Dendritic cell treated with granulocyte-macrophage colony-stimulating factor and Interleukin-4, amounts not matched to agents 40 ng/mL and 50 ng/mL, for 4 days (primary cell): ENCODE measurements at regions not wholly inside any gene's neighbourhood (a gene's known extent, or its start where the extent isn't known, plus 50 kb on each side); places are given as distances from the start of the nearest gene placed in this dataset.

Source experiments
- H3K27ac Mint-ChIP-seq: one replicate; pipeline ENCODE4 v1.8.0; 2022; ENCODE audit warnings: mild to moderate bottlenecking, mixed read lengths
- H3K27me3 Mint-ChIP-seq: one replicate; pipeline ENCODE4 v1.8.0; 2022; ENCODE audit warnings: mild to moderate bottlenecking, mixed read lengths
- H3K36me3 Mint-ChIP-seq: one replicate; pipeline ENCODE4 v1.8.0; 2022; ENCODE audit warnings: low read depth, mixed read lengths
- H3K4me1 Mint-ChIP-seq: one replicate; pipeline ENCODE4 v1.8.0; 2022; ENCODE audit warnings: low read depth, mixed read lengths
- H3K4me3 Mint-ChIP-seq: one replicate; pipeline ENCODE4 v1.8.0; 2022; ENCODE audit warnings: mild to moderate bottlenecking, moderate library complexity, mixed read lengths
- H3K9me3 Mint-ChIP-seq: one replicate; pipeline ENCODE4 v1.8.0; 2022; ENCODE audit warnings: mixed read lengths
- intact Hi-C: fragments of 100-400 bp; cut with micrococcal nuclease; formaldehyde crosslinking; loops from one replicate; pipeline ENCODE4 v1.15.0; 2022

GRCh38 chr13:40420160-40420740, 246.2 kb downstream of the FOXO1 start:
- H3K4me1 Mint-ChIP-seq = peaks cover 48% of the 10 kb centered on the region
- H3K27ac Mint-ChIP-seq = no peak overlapping the region
- no peaks in the 10 kb centered on the region for H3K36me3 Mint-ChIP-seq

GRCh38 chr13:40422588-40423235, 243.7 kb downstream of the FOXO1 start:
- Mint-ChIP-seq H3K4me3 (no peak overlapping the region), H3K4me1 (peaks cover 51% of the 10 kb centered on the region), H3K27me3 (no peaks in the 10 kb centered on the region), H3K36me3 (no peaks in the 10 kb centered on the region), H3K9me3 (no peaks in the 10 kb centered on the region), H3K27ac (no peak overlapping the region)
- intact Hi-C loops = no loop called here

More at GRCh38 chr13:40420160-40420740, 246.2 kb downstream of the FOXO1 start:
- intact Hi-C loops = loop anchor here (2.0 kb wide), 1 partner anchor 21 kb away; no protein-coding TSS in a partner anchor
- Mint-ChIP-seq H3K27me3 (peaks cover 2% of the 10 kb centered on the region), H3K4me3 (no peak overlapping the region), H3K9me3 (no peaks in the 10 kb centered on the region)

GRCh38 chr13:40428354-40428753, 238.1 kb downstream of the FOXO1 start:
- Mint-ChIP-seq H3K4me1 (peaks cover 61% of the 10 kb centered on the region), H3K27ac (peak overlapping the region; percentile 48), H3K27me3 (no peaks in the 10 kb centered on the region), H3K4me3 (no peak overlapping the region), H3K9me3 (no peaks in the 10 kb centered on the region), H3K36me3 (no peaks in the 10 kb centered on the region)
- intact Hi-C loops = no loop called here

GRCh38 chr13:40429706-40430545, 236.5 kb downstream of the FOXO1 start:
- Mint-ChIP-seq H3K27ac (no peak overlapping the region), H3K4me3 (no peak overlapping the region), H3K9me3 (no peaks in the 10 kb centered on the region), H3K27me3 (no peaks in the 10 kb centered on the region), H3K4me1 (peaks cover 50% of the 10 kb centered on the region), H3K36me3 (no peaks in the 10 kb centered on the region)
- intact Hi-C loops = no loop called here

GRCh38 chr13:40432018-40432978, 234.1 kb downstream of the FOXO1 start:
- H3K9me3 Mint-ChIP-seq = no peaks in the 10 kb centered on the region
- H3K27ac Mint-ChIP-seq = no peak overlapping the region
- H3K4me3 Mint-ChIP-seq = no peak overlapping the region
- H3K4me1 Mint-ChIP-seq = peaks cover 29% of the 10 kb centered on the region
- H3K36me3 Mint-ChIP-seq = no peaks in the 10 kb centered on the region
- intact Hi-C loops = no loop called here
- no peaks in the 10 kb centered on the region for H3K27me3 Mint-ChIP-seq

GRCh38 chr13:40433001-40433400, 233.4 kb downstream of the FOXO1 start:
- Mint-ChIP-seq H3K4me3 (no peak overlapping the region), H3K4me1 (peaks cover 30% of the 10 kb centered on the region), H3K27me3 (no peaks in the 10 kb centered on the region), H3K27ac (no peak overlapping the region), H3K9me3 (no peaks in the 10 kb centered on the region), H3K36me3 (no peaks in the 10 kb centered on the region)
- intact Hi-C loops = no loop called here

- intact Hi-C loops = no loop called here
- Mint-ChIP-seq H3K4me1 (peaks cover 31% of the 10 kb centered on the region), H3K27me3 (no peaks in the 10 kb centered on the region), H3K27ac (no peak overlapping the region), H3K9me3 (no peaks in the 10 kb centered on the region), H3K4me3 (no peak overlapping the region), H3K36me3 (no peaks in the 10 kb centered on the region)
Measured at GRCh38 chr13:40433577-40433976, 232.9 kb downstream of the FOXO1 start.

GRCh38 chr13:40434516-40435397, 231.7 kb downstream of the FOXO1 start:
- Mint-ChIP-seq H3K27ac (no peak overlapping the region), H3K9me3 (no peaks in the 10 kb centered on the region), H3K4me3 (no peak overlapping the region), H3K36me3 (no peaks in the 10 kb centered on the region), H3K27me3 (no peaks in the 10 kb centered on the region), H3K4me1 (peaks cover 30% of the 10 kb centered on the region)
- intact Hi-C loops = loop anchor here (5.0 kb wide), 1 partner anchor 32 kb away; no protein-coding TSS in a partner anchor

GRCh38 chr13:40438022-40438680, 228.3 kb downstream of the FOXO1 start:
- H3K4me3 Mint-ChIP-seq = no peak overlapping the region
- H3K27ac Mint-ChIP-seq = no peak overlapping the region
- peaks cover 20% of the 10 kb centered on the region for H3K4me1 Mint-ChIP-seq
- H3K27me3 Mint-ChIP-seq = no peaks in the 10 kb centered on the region
- intact Hi-C loops = loop anchor here (5.0 kb wide), 1 partner anchor 36 kb away; no protein-coding TSS in a partner anchor
- no peaks in the 10 kb centered on the region for H3K36me3 Mint-ChIP-seq
- H3K9me3 Mint-ChIP-seq = no peaks in the 10 kb centered on the region

- H3K9me3 Mint-ChIP-seq = no peaks in the 10 kb centered on the region
- intact Hi-C loops = loop anchor here (5.0 kb wide), 1 partner anchor 37 kb away; no protein-coding TSS in a partner anchor
- peaks cover 20% of the 10 kb centered on the region for H3K4me1 Mint-ChIP-seq
- H3K27me3 Mint-ChIP-seq = no peaks in the 10 kb centered on the region
- no peaks in the 10 kb centered on the region for H3K36me3 Mint-ChIP-seq
- no peak overlapping the region for H3K27ac Mint-ChIP-seq
- no peak overlapping the region for H3K4me3 Mint-ChIP-seq
Measured at GRCh38 chr13:40438999-40439797, 227.2 kb downstream of the FOXO1 start.

- peaks cover 22% of the 10 kb centered on the region for H3K4me1 Mint-ChIP-seq
- intact Hi-C loops = loop anchor here (2.0 to 5.0 kb wide), 2 partner anchors 19 to 38 kb away; no protein-coding TSS in a partner anchor
- H3K4me3 Mint-ChIP-seq = no peak overlapping the region
- H3K9me3 Mint-ChIP-seq = no peaks in the 10 kb centered on the region
- H3K27me3 Mint-ChIP-seq = no peaks in the 10 kb centered on the region
- no peak overlapping the region for H3K27ac Mint-ChIP-seq
- H3K36me3 Mint-ChIP-seq = no peaks in the 10 kb centered on the region
Measured at GRCh38 chr13:40439928-40440327, 226.5 kb downstream of the FOXO1 start.
